B cell (primary cell): ENCODE measurements at regions not wholly inside any gene's neighbourhood (a gene's known extent, or its start where the extent isn't known, plus 50 kb on each side); places are given as distances from the start of the nearest gene placed in this dataset.

Experiments
- ATAC-seq: fragments of 200-7000 bp; cut with Tn5 transposase; one replicate; pipeline ENCODE4 v1.10.0; 2021; ENCODE audit warnings: low read depth, mild to moderate bottlenecking, moderate number of reproducible peaks, moderate library complexity
- CTCF ChIA-PET: fragments of 350-600 bp; sonication (Branson Sonifier 250); formaldehyde crosslinking; loops from one replicate; lab custom pipeline; 2021; ENCODE audit warnings: antibody characterized with exemption, inconsistent platforms; lab: Charles Lee
- POLR2A ChIA-PET: fragments of 350-600 bp; sonication (Branson Sonifier 250); formaldehyde crosslinking; loops from one replicate; lab custom pipeline; 2021; ENCODE audit warnings: antibody characterized with exemption; lab: Charles Lee
- DNase-seq: peaks from one replicate; pipeline ENCODE4 v3.0.0; 2013
- H2AFZ ChIP-seq: 2 replicates; pipeline ENCODE4 v1.6.1; 2012; ENCODE audit warnings: mild to moderate bottlenecking, low read depth, low read length; ENCODE audit not compliant: insufficient read depth, poor library complexity, severe bottlenecking
- H3K27ac ChIP-seq, 2 donors: 1 replicate in 1 of 2; 2 replicates in 1 of 2; pipeline ENCODE4 v1.5.1; 2012 to 2013; ENCODE audit warnings: low read length in 2 of 2, mild to moderate bottlenecking in 2 of 2, moderate library complexity in 1 of 2
- H3K27me3 ChIP-seq, 4 experiments: fragments of 200-600 bp in 1 of 4; sonication (generic) in 1 of 4; replicated peaks in 1 of 4; 1 replicate in 2 of 4; 2 replicates in 2 of 4; pipeline versions ENCODE4 v1.6.1 to v1.7.0; 2013 to 2016; ENCODE audit warnings: low read length in 3 of 4, mild to moderate bottlenecking in 2 of 4, mixed read lengths in 1 of 4, moderate library complexity in 1 of 4; ENCODE audit not compliant: insufficient read depth in 4 of 4, control insufficient read depth in 3 of 4; ENCODE audit errors: control extremely low read depth in 1 of 4
- H3K36me3 ChIP-seq, 2 experiments: replicated peaks in 1 of 2; 1 replicate in 1 of 2; 2 replicates in 1 of 2; pipeline versions ENCODE4 v1.6.1 to v1.7.1; 2013; ENCODE audit warnings: low read length in 1 of 2; ENCODE audit not compliant: insufficient read depth in 2 of 2, control insufficient read depth in 1 of 2; ENCODE audit errors: control extremely low read depth in 1 of 2, extremely low read depth in 1 of 2
- H3K4me1 ChIP-seq, 2 donors: fragments of 200-600 bp in 1 of 2; sonication (generic) in 1 of 2; 1 replicate in 1 of 2; 2 replicates in 1 of 2; pipeline versions ENCODE4 v1.5.1 to v1.6.1; 2013 to 2017; ENCODE audit warnings: low read length in 2 of 2; ENCODE audit not compliant: control insufficient read depth in 2 of 2, insufficient read depth in 2 of 2
- H3K4me2 ChIP-seq: replicated peaks from 2 replicates; pipeline ENCODE3; 2012; ENCODE audit warnings: mild to moderate bottlenecking, low read depth, low read length; ENCODE audit not compliant: poor library complexity, severe bottlenecking
- H3K4me3 ChIP-seq, 5 experiments: fragments of 200-600 bp in 1 of 5; sonication (generic) in 1 of 5; 1 replicate in 3 of 5; 2 replicates in 2 of 5; pipeline versions ENCODE4 v1.5.1 to v1.7.0; 2011 to 2016; ENCODE audit warnings: low read length in 4 of 5, mild to moderate bottlenecking in 4 of 5, low read depth in 2 of 5, control low read depth in 1 of 5, moderate library complexity in 1 of 5; ENCODE audit not compliant: insufficient read depth in 1 of 5; ENCODE audit errors: control extremely low read depth in 1 of 5, extremely low read depth in 1 of 5
- H3K79me2 ChIP-seq: fragments of 200-600 bp; sonication (generic); one replicate; pipeline ENCODE4 v1.6.0; 2016; ENCODE audit warnings: low read length; ENCODE audit not compliant: control insufficient read depth, insufficient read depth
- H3K9ac ChIP-seq: fragments of 200-600 bp; sonication (generic); 2 replicates; pipeline ENCODE4 v1.6.1; 2017; ENCODE audit warnings: mild to moderate bottlenecking, low read length, moderate library complexity
- H3K9me3 ChIP-seq, 3 donors: one replicate each; pipeline versions ENCODE4 v1.6.1 to v1.7.1; 2013; ENCODE audit warnings: low read length in 2 of 3; ENCODE audit not compliant: control insufficient read depth in 2 of 3, insufficient read depth in 1 of 3; ENCODE audit errors: control extremely low read depth in 1 of 3
- H4K20me1 ChIP-seq: 2 replicates; pipeline ENCODE4 v1.6.0; 2012; ENCODE audit warnings: mild to moderate bottlenecking, low read length; ENCODE audit not compliant: insufficient read depth, control insufficient read depth, poor library complexity, severe bottlenecking
- H3K27ac Mint-ChIP-seq: one replicate; pipeline ENCODE4 v1.8.0; 2021; ENCODE audit warnings: mixed read lengths
- H3K27me3 Mint-ChIP-seq: one replicate; pipeline ENCODE4 v1.8.0; 2021; ENCODE audit warnings: mixed read lengths
- H3K4me1 Mint-ChIP-seq: one replicate; pipeline ENCODE4 v1.8.0; 2021; ENCODE audit warnings: mixed read lengths
- H3K4me3 Mint-ChIP-seq: one replicate; pipeline ENCODE4 v1.8.0; 2021; ENCODE audit warnings: mixed read lengths
- H3K9me3 Mint-ChIP-seq: one replicate; pipeline ENCODE4 v1.8.0; 2022; ENCODE audit warnings: mixed read lengths; ENCODE audit not compliant: insufficient read depth
- EZH2 ChIP-seq: IDR thresholded peaks from 2 replicates; pipeline ENCODE4 v1.6.1; 2012; ENCODE audit warnings: borderline replicate concordance, low read depth, mild to moderate bottlenecking, moderate library complexity, low read length; ENCODE audit not compliant: insufficient read depth, poor library complexity, severe bottlenecking
- WGBS: methylation state at CpG from one replicate; pipeline ENCODE4 v1.1.5; 2013; ENCODE audit warnings: missing lambda C conversion rate; ENCODE audit not compliant: insufficient coverage; 5-methylcytosine and 5-hydroxymethylcytosine counted together
- intact Hi-C: fragments of 100-400 bp; cut with micrococcal nuclease; formaldehyde crosslinking; loops from one replicate; pipeline ENCODE4 v1.10.0; 2022
- TF ChIP-seq, protein P1 (sequence below): fragments of 200-600 bp; IDR thresholded peaks from one replicate; pipeline ENCODE4 v1.8.0; 2022; ENCODE audit warnings: antibody characterized with exemption, mild to moderate bottlenecking

DNA sequence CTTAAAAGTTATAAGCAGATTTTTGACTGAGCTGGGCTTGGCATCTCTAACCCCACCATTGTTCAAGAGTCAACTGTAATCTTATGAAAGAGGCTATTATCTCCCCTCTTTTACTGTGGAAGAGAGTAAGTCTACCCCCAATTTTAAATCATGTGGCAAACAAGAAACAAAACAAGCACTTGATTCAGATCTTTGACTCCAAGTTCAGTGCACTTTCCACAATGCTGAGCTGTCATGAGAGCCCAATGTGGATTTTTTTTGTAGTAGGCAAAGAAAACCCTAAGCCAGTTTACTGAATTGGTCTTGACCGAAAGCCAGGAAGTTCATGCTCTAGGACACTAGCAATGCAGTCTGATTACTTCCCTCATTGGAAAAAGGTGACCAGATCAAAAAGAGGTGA lies 306.2 kb downstream of the GALC start:
- Mint-ChIP-seq H3K9me3 (no peaks in the 10 kb centered on the region), H3K4me1 (no peaks in the 10 kb centered on the region), H3K4me3 (no peak overlapping the region), H3K27ac (no peak overlapping the region), H3K27me3 (no peaks in the 10 kb centered on the region)
- H3K4me2 ChIP-seq = no peak overlapping the region
- TF ChIP-seq EZH2 = no peak
- TF ChIP-seq, protein P1, sequence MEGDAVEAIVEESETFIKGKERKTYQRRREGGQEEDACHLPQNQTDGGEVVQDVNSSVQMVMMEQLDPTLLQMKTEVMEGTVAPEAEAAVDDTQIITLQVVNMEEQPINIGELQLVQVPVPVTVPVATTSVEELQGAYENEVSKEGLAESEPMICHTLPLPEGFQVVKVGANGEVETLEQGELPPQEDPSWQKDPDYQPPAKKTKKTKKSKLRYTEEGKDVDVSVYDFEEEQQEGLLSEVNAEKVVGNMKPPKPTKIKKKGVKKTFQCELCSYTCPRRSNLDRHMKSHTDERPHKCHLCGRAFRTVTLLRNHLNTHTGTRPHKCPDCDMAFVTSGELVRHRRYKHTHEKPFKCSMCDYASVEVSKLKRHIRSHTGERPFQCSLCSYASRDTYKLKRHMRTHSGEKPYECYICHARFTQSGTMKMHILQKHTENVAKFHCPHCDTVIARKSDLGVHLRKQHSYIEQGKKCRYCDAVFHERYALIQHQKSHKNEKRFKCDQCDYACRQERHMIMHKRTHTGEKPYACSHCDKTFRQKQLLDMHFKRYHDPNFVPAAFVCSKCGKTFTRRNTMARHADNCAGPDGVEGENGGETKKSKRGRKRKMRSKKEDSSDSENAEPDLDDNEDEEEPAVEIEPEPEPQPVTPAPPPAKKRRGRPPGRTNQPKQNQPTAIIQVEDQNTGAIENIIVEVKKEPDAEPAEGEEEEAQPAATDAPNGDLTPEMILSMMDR = no peak
- 67% methylated on average over 1 of the region's 1 CpG for WGBS
- H4K20me1 ChIP-seq = no peaks in the 10 kb centered on the region
- intact Hi-C loops = no loop called here
- POLR2A ChIA-PET = no interaction called here
- no peak overlapping the region for H3K4me3 ChIP-seq
- no peaks in the 10 kb centered on the region for H3K4me1 ChIP-seq
- no peaks in the 10 kb centered on the region for H3K36me3 ChIP-seq
- DNase-seq (no peak), ATAC-seq (no peak)
- peaks cover 0 to 3% (median 0%) of the 10 kb centered on the region in 3 donors for H3K9me3 ChIP-seq
- H2AFZ ChIP-seq = no peak overlapping the region
- CTCF ChIA-PET = no interaction called here
- no peaks in the 10 kb centered on the region for H3K79me2 ChIP-seq
- no peak overlapping the region for H3K9ac ChIP-seq
- no peak overlapping the region for H3K27ac ChIP-seq
- no peaks in the 10 kb centered on the region for H3K27me3 ChIP-seq

DNA sequence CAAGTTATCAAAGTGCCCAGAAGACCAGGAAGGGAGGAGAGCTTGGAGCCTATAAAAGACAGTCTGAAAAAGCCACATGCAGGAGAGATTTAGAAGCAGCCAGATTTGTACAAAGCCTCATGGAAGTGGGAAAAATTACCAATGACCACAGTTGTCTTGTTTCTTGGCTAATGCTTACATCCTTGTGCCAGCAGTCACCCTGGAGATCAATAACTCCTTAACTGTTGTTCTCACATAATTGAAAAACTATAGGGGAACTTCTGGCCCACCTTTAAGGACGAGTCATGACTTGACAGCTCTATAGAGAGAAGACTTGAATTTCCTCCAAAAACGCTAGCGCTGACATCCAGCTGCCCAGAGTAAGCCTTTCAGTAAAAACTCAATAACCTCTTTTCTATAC lies 313.1 kb downstream of the GALC start:
- H4K20me1 ChIP-seq = no peaks in the 10 kb centered on the region
- H3K27me3 ChIP-seq = no peaks in the 10 kb centered on the region
- Mint-ChIP-seq H3K27me3 (no peaks in the 10 kb centered on the region), H3K9me3 (no peaks in the 10 kb centered on the region), H3K4me1 (no peaks in the 10 kb centered on the region), H3K27ac (no peak overlapping the region), H3K4me3 (no peak overlapping the region)
- no peak overlapping the region for H3K4me3 ChIP-seq
- peaks cover 0 to 2% (median 0%) of the 10 kb centered on the region in 3 donors for H3K9me3 ChIP-seq
- no peaks in the 10 kb centered on the region for H3K79me2 ChIP-seq
- ATAC-seq (no peak), DNase-seq (no peak)
- ChIA-PET CTCF (no interaction called here), POLR2A (no interaction called here)
- intact Hi-C loops = no loop called here
- TF ChIP-seq EZH2 = no peak
- TF ChIP-seq, protein P1 = no peak
- no peaks in the 10 kb centered on the region for H3K36me3 ChIP-seq
- no peak overlapping the region for H3K9ac ChIP-seq
- no CpG with 5 or more reads among the region's 3 CpGs for WGBS
- no peak overlapping the region for H2AFZ ChIP-seq
- H3K4me2 ChIP-seq = no peak overlapping the region
- H3K27ac ChIP-seq = no peak overlapping the region
- no peaks in the 10 kb centered on the region for H3K4me1 ChIP-seq
